ENCODE measurements at regions not wholly inside any gene's neighbourhood (a gene's known extent, or its start where the extent isn't known, plus 50 kb on each side); places are given as distances from the start of the nearest gene placed in this dataset.
"Not testable (repeated sequence)": the region's sequence is repeated elsewhere in the genome, so short reads cannot be mapped to it uniquely, and the experiment has no call there.

DNA sequence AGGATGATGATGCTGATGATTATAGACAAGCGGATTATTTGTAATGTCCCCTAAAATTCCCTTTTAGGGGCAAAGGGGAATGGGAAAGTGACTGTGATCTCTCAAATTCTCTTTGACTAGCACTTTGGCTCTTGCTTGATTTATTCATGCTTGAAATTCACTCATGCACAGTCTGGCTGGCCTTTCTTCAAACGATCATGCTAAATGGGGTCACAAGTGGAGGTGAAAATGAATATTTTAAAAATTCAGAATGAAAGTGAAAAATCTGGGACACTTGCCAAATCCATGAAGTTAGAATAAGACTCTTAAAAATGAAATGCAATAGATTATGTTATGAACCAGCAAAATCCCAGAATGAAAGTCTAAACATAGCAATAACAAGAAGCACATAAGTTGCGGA, 173.4 kb upstream of the RAI2 start:
- no peaks in the 10 kb centered on the region for H3K9me2 ChIP-seq (replicated peaks; ENCODE audit: low read length)
- H3K9ac ChIP-seq (ENCODE audit: low read length) = no peak overlapping the region
- no peaks in the 10 kb centered on the region for H3K4me1 ChIP-seq (ENCODE audit: insufficient read depth, low read length)
- H3K4me2 ChIP-seq (ENCODE audit: low read length) = no peak overlapping the region
- ATAC-seq (no peak), DNase-seq (no peak)
- ChIA-PET CTCF (no interaction called here), POLR2A (ENCODE audit: unreplicated experiment) (no interaction called here)
- H3K27me3 ChIP-seq (ENCODE audit: low read length) = peaks cover 34% of the 10 kb centered on the region; the same call in 1 of the 2 replicates
- no peaks in the 10 kb centered on the region for H3K9me3 ChIP-seq (ENCODE audit: low read length)
- H3K79me2 ChIP-seq (ENCODE audit: low read length) = no peaks in the 10 kb centered on the region
- BruUV-seq (replicated peaks) = no TSS peak
- H3K36me3 ChIP-seq (ENCODE audit: low read depth, low read length) = no peaks in the 10 kb centered on the region
- H3K27ac ChIP-seq (ENCODE audit: low read length) = no peak overlapping the region
- no peaks in the 10 kb centered on the region for H3F3A ChIP-seq (ENCODE audit: low read length, unreplicated experiment)
- H2AFZ ChIP-seq (ENCODE audit: low read length) = no peak overlapping the region
- H4K20me1 ChIP-seq (ENCODE audit: low read length) = no peaks in the 10 kb centered on the region
- intact Hi-C loops (cut with micrococcal nuclease) = no loop called here
- TF ChIP-seq, protein P1, sequence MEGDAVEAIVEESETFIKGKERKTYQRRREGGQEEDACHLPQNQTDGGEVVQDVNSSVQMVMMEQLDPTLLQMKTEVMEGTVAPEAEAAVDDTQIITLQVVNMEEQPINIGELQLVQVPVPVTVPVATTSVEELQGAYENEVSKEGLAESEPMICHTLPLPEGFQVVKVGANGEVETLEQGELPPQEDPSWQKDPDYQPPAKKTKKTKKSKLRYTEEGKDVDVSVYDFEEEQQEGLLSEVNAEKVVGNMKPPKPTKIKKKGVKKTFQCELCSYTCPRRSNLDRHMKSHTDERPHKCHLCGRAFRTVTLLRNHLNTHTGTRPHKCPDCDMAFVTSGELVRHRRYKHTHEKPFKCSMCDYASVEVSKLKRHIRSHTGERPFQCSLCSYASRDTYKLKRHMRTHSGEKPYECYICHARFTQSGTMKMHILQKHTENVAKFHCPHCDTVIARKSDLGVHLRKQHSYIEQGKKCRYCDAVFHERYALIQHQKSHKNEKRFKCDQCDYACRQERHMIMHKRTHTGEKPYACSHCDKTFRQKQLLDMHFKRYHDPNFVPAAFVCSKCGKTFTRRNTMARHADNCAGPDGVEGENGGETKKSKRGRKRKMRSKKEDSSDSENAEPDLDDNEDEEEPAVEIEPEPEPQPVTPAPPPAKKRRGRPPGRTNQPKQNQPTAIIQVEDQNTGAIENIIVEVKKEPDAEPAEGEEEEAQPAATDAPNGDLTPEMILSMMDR (conservative IDR thresholded peaks at IDR 0.05; ENCODE audit: low read depth, low read length) = no peak
- TF ChIP-seq EZH2 (IDR thresholded peaks at IDR 0.05; ENCODE audit: low read length, unreplicated experiment) (no peak), EZH2phosphoT487 (IDR thresholded peaks at IDR 0.05; ENCODE audit: borderline replicate concordance, low read length) (no peak)
- H3K4me3 ChIP-seq (ENCODE audit: low read length) = no peak overlapping the region

DNA sequence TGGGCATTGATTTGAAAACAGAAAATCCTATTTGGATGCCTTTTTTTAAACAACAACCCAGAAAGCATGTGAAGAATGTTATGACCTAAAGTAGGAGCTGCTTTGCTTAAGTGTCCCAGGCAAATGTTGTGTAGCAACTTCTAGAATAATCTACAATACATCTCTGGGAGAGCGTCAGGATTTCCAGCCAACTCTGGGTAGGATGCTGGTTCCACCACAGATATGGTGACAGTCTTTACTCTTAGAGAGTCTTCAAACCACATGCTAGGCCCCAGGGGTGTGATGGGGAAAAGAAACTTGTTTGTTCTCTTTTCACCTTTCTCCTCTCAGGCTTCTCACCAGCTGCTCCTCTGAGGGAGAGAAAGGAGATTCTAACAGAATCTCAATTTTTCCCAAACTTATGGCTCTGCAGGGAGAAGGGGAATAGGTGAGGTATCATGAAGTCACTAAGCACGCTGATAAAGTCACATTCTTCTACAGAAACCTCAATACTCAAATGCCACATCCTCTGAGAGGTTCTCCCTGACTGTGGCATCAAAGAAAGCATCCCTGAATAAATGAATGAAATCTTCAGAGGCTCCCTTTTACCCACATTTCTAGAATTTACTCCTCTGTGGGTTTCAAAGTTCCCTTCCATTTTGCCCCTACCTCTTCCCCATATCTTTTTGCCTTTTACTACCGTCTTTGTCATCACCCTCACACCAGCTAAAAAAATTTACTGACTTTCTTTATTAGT, 171.6 kb upstream of the RAI2 start:
- Histone ChIP-seq H3K9me2 (replicated peaks; ENCODE audit: low read length) (no peaks in the 10 kb centered on the region), H3K79me2 (ENCODE audit: low read length) (no peaks in the 10 kb centered on the region), H2AFZ (ENCODE audit: low read length) (no peak overlapping the region), H3K27me3 (ENCODE audit: low read length) (peaks cover 29% of the 10 kb centered on the region; the same call in 1 of the 2 replicates), H3K9ac (ENCODE audit: low read length) (no peak overlapping the region), H4K20me1 (ENCODE audit: low read length) (no peaks in the 10 kb centered on the region), H3K36me3 (ENCODE audit: low read depth, low read length) (no peaks in the 10 kb centered on the region), H3K27ac (ENCODE audit: low read length) (no peak overlapping the region), H3K4me2 (ENCODE audit: low read length) (no peak overlapping the region), H3K4me3 (ENCODE audit: low read length) (no peak overlapping the region), H3F3A (ENCODE audit: low read length, unreplicated experiment) (no peaks in the 10 kb centered on the region), H3K9me3 (ENCODE audit: low read length) (no peaks in the 10 kb centered on the region), H3K4me1 (ENCODE audit: insufficient read depth, low read length) (no peaks in the 10 kb centered on the region)
- ChIA-PET POLR2A (ENCODE audit: unreplicated experiment) (no interaction called here), CTCF (no interaction called here)
- TF ChIP-seq, protein P1 (conservative IDR thresholded peaks at IDR 0.05; ENCODE audit: low read depth, low read length) = no peak
- TF ChIP-seq EZH2 (IDR thresholded peaks at IDR 0.05; ENCODE audit: low read length, unreplicated experiment) (no peak), EZH2phosphoT487 (IDR thresholded peaks at IDR 0.05; ENCODE audit: borderline replicate concordance, low read length) (no peak)
- BruUV-seq (replicated peaks) = no TSS peak
- intact Hi-C loops (cut with micrococcal nuclease) = no loop called here
- DNase-seq = no peak
- ATAC-seq = no peak

DNA sequence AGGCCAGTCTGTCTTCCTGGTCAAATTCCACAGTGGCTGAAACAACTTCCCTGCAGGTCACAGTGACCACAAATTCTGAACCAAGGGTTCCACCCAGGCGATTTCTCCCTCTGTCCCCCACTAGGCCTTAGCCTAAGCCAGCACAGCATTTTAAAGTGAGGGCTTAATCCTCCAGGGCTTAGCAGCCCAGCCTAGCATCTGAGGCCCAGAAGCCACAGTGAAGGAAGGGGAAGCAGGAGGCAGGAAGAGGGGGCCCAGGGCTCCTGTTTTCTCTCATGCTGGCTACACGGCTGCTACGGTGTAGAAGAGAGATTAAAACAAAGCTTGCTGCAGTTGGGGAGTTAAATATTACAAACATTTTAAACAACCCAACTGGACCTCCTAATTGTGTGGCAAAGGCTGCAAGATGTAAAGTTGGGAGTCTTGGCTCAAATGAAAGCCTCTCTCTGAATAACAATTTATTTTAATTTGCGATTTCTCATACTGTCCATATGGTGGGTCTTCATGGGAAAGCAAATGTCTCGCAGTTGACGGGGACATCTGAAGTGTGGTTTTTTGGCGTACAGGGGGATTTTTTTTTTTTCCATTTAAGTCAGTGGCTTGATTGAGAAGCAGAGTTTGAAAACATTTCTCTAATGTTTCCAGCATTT, 170.8 kb upstream of the RAI2 start:
- Histone ChIP-seq H3F3A (ENCODE audit: low read length, unreplicated experiment) (no peaks in the 10 kb centered on the region), H3K9me2 (replicated peaks; ENCODE audit: low read length) (no peaks in the 10 kb centered on the region), H3K4me1 (ENCODE audit: insufficient read depth, low read length) (no peaks in the 10 kb centered on the region), H3K27me3 (ENCODE audit: low read length) (peaks cover 24% of the 10 kb centered on the region), H3K9me3 (ENCODE audit: low read length) (no peaks in the 10 kb centered on the region), H3K4me2 (ENCODE audit: low read length) (no peak overlapping the region), H3K4me3 (ENCODE audit: low read length) (no peak overlapping the region), H3K27ac (ENCODE audit: low read length) (no peak overlapping the region), H3K79me2 (ENCODE audit: low read length) (no peaks in the 10 kb centered on the region), H3K9ac (ENCODE audit: low read length) (no peak overlapping the region), H3K36me3 (ENCODE audit: low read depth, low read length) (no peaks in the 10 kb centered on the region), H4K20me1 (ENCODE audit: low read length) (no peaks in the 10 kb centered on the region), H2AFZ (ENCODE audit: low read length) (no peak overlapping the region)
- no peak for ATAC-seq
- intact Hi-C loops (cut with micrococcal nuclease) = no loop called here
- ChIA-PET CTCF (no interaction called here), POLR2A (ENCODE audit: unreplicated experiment) (no interaction called here)
- TF ChIP-seq, protein P1 (conservative IDR thresholded peaks at IDR 0.05; ENCODE audit: low read depth, low read length) = no peak
- no peak for TF ChIP-seq EZH2 (IDR thresholded peaks at IDR 0.05; ENCODE audit: low read length, unreplicated experiment)
- TF ChIP-seq EZH2phosphoT487 (IDR thresholded peaks at IDR 0.05; ENCODE audit: borderline replicate concordance, low read length) = no peak
- no peak for DNase-seq
- BruUV-seq (replicated peaks) = no TSS peak

DNA sequence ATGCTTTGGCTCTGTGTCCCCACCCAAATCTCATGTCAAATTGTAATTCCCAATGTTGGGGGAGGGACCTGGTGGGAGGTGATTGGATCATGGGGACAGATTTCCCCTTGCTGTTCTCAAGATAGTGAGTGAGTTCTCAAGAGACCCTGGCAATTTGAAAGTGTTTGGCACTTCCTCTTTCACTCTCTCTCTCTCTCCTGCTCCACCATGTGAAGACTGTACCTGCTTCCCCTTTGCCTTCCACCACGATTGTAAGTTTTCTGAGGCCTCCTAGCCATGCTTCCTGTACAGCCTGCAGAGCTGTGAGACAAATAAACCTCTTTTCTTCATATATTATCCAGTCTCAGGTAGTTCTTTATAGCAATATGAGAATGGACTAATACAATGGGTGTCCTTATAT, 169.6 kb upstream of the RAI2 start:
- H3F3A ChIP-seq (ENCODE audit: low read length, unreplicated experiment); H3K9me3 ChIP-seq (ENCODE audit: low read length); CTCF ChIA-PET; H3K4me3 ChIP-seq (ENCODE audit: low read length); H2AFZ ChIP-seq (ENCODE audit: low read length); ATAC-seq; H3K79me2 ChIP-seq (ENCODE audit: low read length); H3K36me3 ChIP-seq (ENCODE audit: low read depth, low read length); H3K4me1 ChIP-seq (ENCODE audit: insufficient read depth, low read length); H3K4me2 ChIP-seq (ENCODE audit: low read length); intact Hi-C loops (cut with micrococcal nuclease); H3K27ac ChIP-seq (ENCODE audit: low read length); BruUV-seq (replicated peaks); POLR2A ChIA-PET (ENCODE audit: unreplicated experiment); H4K20me1 ChIP-seq (ENCODE audit: low read length); H3K9me2 ChIP-seq (replicated peaks; ENCODE audit: low read length); H3K9ac ChIP-seq (ENCODE audit: low read length); DNase-seq: not testable (repeated sequence)
- peaks cover 32% of the 10 kb centered on the region for H3K27me3 ChIP-seq (ENCODE audit: low read length)

Data from PC-3 (cell line).